Heart left ventricle (tissue), 13 donors: ENCODE measurements at regions not wholly inside any gene's neighbourhood (a gene's known extent, or its start where the extent isn't known, plus 50 kb on each side); places are given as distances from the start of the nearest gene placed in this dataset.

Source experiments
- CTCF ChIP-seq, 12 donors: fragments of 200-600 bp; sonication (generic) in 4 of 12; IDR thresholded peaks; one replicate each; pipeline versions ENCODE4 v1.5.0 to v1.8.0; 2018 to 2022; ENCODE audit warnings: antibody characterized with exemption in 12 of 12, mild to moderate bottlenecking in 5 of 12
- POLR2A ChIP-seq, 2 donors: fragments of 450-650 bp; IDR thresholded peaks; one replicate each; pipeline ENCODE4 v1.6.1; 2017; ENCODE audit warnings: antibody characterized with exemption in 2 of 2, mild to moderate bottlenecking in 2 of 2, moderate library complexity in 2 of 2
- donor health status: ischemic (EF 13 %, LVEDD 7.1; RV severe dilation, severe dysfunction).
- donor health status: DM: no; HTN: yes; CAD: no.
- donor health status: DM: no; HTN: no; CAD: no.
- donor health status: ischemic (EF 25% LVEDD 6.9; RV normal size, moderate dysfunction).
- donor health status: ischemic (EF 25% LVEDD 5.7; RV mildly dilated, moderate dysfunction).
- donor health status: ischemic (EF 35%, LVEDD 5.7; RV mildly dilated, moderate dysfunction).
- donor health status: nonischemic (EF 11% LVEDD 7.7; RV severe dilation, severe dysfunction).
- donor health status: DM: yes; HTN: yes; CAD: no.
- donor health status: PGD.
- donor health status: ischemic (EF 29% LVEDD 5.4; RV normal size, mild dysfunction).
- donor health status: nonischemic (EF 23%, LVEDD 6.1; RV moderate dilation, normal function).

- TF ChIP-seq POLR2A (IDR thresholded peaks at IDR 0.05): no peak
- TF ChIP-seq CTCF (IDR thresholded peaks at IDR 0.05): no peak
Observed at GRCh38 chrX:116607776-116608175, 145.0 kb upstream of the CT83 start.
